ENCODE measurements at regions not wholly inside any gene's neighbourhood (a gene's known extent, or its start where the extent isn't known, plus 50 kb on each side); places are given as distances from the start of the nearest gene placed in this dataset.
"Not testable (repeated sequence)": the region's sequence is repeated elsewhere in the genome, so short reads cannot be mapped to it uniquely, and the experiment has no call there.

DNA sequence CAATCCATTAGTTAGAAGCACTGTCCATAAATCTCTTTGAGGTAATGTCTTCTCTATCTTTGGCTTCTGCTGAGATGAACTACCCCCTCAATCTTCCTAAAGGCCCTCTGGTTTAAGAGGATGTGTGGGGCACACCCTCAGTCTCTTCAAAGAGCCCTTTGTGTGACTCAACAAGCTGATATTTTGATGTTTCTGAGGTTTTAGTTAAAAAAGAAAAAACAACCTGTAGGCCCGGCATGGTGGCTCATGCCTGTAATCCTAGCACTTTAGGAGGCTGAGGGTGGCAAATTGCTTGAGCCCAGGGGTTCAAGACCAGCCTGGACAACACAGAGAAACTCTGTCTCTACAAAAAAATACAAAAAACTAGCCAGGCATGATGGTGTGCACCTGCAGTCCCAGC is 593.5 kb downstream of the TMEM182 start:
- no peak overlapping the region for H3K27ac ChIP-seq (ENCODE audit: low read depth, low read length)
- no peaks in the 10 kb centered on the region for H3K4me1 ChIP-seq (ENCODE audit: control insufficient read depth, insufficient read depth, low read length)
- H3K36me3 ChIP-seq (ENCODE audit: control insufficient read depth, insufficient read depth, low read length) = no peaks in the 10 kb centered on the region
- H3K9ac ChIP-seq (ENCODE audit: low read length) = no peak overlapping the region
- no peaks in the 10 kb centered on the region for H3K27me3 ChIP-seq (ENCODE audit: control insufficient read depth, insufficient read depth, low read length)
- H3K4me3 ChIP-seq (ENCODE audit: low read length) = no peak overlapping the region

DNA sequence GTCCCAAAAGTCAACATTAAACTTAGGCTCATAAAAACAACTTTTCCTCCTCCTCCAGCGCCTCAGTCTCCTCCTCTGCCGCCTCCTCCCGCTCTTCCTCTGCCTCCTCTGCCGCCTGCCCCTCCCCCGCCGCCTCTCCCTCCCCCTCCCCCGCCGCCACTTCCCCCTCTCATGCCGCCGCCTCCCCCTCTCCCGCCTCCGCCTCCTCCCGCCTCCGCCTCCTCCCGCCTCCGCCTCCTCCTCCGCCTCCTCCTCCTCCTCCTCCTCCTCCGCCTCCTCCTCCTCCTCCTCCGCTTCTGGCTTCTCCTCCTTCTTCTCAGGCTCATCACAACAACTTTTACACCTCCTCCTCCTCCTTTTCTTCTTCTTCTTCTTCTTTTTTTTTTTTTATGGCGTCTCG is 599.9 kb downstream of the TMEM182 start:
- Histone ChIP-seq H3K27ac (ENCODE audit: low read depth, low read length) (no peak overlapping the region), H3K36me3 (ENCODE audit: control insufficient read depth, insufficient read depth, low read length) (no peaks in the 10 kb centered on the region), H3K4me1 (ENCODE audit: control insufficient read depth, insufficient read depth, low read length) (no peaks in the 10 kb centered on the region), H3K9ac (ENCODE audit: low read length) (no peak overlapping the region), H3K27me3 (ENCODE audit: control insufficient read depth, insufficient read depth, low read length) (no peaks in the 10 kb centered on the region), H3K4me3 (ENCODE audit: low read length) (no peak overlapping the region)

DNA sequence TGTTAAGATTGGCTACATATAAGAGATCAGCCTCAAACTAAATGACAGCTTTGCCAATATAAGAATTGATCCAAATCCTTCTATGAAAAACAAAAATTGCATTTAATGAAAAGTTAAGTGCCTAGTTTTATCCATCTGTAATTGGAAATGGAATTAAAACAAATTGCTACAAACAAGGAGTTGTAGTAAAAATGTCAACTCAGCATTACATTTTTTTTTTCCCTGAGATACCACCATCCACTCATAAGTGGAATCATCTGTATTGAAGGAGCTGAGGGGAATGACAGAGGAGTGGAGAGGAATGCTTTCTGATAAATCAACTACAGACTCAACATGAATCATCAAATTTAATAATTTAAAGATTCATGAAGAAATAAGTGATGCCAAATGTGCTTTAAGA is 601.8 kb downstream of the TMEM182 start:
- no peaks in the 10 kb centered on the region for H3K4me1 ChIP-seq (ENCODE audit: control insufficient read depth, insufficient read depth, low read length)
- no peaks in the 10 kb centered on the region for H3K27me3 ChIP-seq (ENCODE audit: control insufficient read depth, insufficient read depth, low read length)
- no peak overlapping the region for H3K27ac ChIP-seq (ENCODE audit: low read depth, low read length)
- H3K9ac ChIP-seq (ENCODE audit: low read length) = no peak overlapping the region
- H3K36me3 ChIP-seq (ENCODE audit: control insufficient read depth, insufficient read depth, low read length) = no peaks in the 10 kb centered on the region
- no peak overlapping the region for H3K4me3 ChIP-seq (ENCODE audit: low read length)

DNA sequence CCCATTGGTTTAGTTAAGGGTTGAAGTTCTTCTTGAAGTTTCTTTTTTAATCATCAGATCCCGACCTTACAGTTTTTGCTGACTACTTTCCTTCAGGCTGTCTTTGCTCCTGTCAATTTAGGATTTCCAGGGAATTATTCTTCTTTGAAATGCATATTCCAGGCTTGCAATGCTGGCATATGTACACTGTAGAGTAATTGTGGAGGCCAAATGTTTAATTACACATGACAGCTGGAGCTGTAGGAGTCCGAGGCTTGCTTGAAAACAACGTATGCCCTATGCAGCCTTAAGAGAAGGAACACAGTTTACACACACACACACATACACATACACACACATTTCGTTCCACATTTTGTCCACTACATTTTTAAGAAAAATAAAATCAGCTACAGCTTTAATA is 602.3 kb downstream of the TMEM182 start:
- no peaks in the 10 kb centered on the region for H3K4me1 ChIP-seq (ENCODE audit: control insufficient read depth, insufficient read depth, low read length)
- H3K9ac ChIP-seq (ENCODE audit: low read length) = no peak overlapping the region
- H3K36me3 ChIP-seq (ENCODE audit: control insufficient read depth, insufficient read depth, low read length) = no peaks in the 10 kb centered on the region
- no peak overlapping the region for H3K4me3 ChIP-seq (ENCODE audit: low read length)
- no peak overlapping the region for H3K27ac ChIP-seq (ENCODE audit: low read depth, low read length)
- no peaks in the 10 kb centered on the region for H3K27me3 ChIP-seq (ENCODE audit: control insufficient read depth, insufficient read depth, low read length)

DNA sequence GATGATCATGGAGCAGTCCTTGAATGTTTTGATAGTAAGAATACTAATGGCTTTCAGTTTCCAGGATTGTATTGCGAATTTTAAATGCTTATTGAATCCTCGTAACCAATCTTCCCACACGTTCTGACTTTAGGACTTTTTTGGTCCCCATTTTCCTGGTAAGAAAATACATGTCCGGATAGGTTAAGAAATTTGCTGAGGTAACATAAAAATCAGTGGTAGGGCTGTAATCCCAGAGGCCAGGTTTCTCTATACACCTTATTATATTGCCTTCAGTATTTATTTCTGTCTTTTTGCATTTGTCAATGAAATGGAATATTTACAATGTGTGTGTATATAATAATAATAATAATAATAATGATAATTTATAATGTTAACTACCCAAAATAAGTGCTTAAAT is 603.2 kb downstream of the TMEM182 start:
- Histone ChIP-seq H3K36me3 (ENCODE audit: control insufficient read depth, insufficient read depth, low read length) (no peaks in the 10 kb centered on the region), H3K27me3 (ENCODE audit: control insufficient read depth, insufficient read depth, low read length) (no peaks in the 10 kb centered on the region), H3K4me3 (ENCODE audit: low read length) (no peak overlapping the region), H3K4me1 (ENCODE audit: control insufficient read depth, insufficient read depth, low read length) (no peaks in the 10 kb centered on the region), H3K9ac (ENCODE audit: low read length) (no peak overlapping the region), H3K27ac (ENCODE audit: low read depth, low read length) (no peak overlapping the region)

DNA sequence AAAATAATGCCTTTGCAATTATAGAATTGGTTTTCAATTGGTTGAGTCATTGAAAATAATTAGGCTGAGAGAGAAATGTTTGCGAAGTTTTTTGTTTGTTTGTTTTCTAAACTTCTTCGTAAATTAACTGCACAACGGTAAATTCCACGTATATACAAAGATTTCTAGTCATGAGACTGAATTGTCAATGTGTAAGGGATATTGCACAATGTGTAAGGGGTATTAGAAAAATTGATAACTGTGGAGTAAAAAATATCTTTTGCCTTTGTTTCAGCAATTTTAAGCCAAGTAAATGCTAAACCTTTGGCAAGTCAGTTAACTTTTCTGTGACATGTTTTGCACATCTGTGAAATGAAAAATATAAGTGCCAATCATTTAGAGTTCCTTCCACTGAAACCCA is 606.0 kb downstream of the TMEM182 start:
- H3K27ac ChIP-seq (ENCODE audit: low read depth, low read length) = no peak overlapping the region
- H3K9ac ChIP-seq (ENCODE audit: low read length) = no peak overlapping the region
- H3K4me1 ChIP-seq (ENCODE audit: control insufficient read depth, insufficient read depth, low read length) = no peaks in the 10 kb centered on the region
- no peak overlapping the region for H3K4me3 ChIP-seq (ENCODE audit: low read length)
- no peaks in the 10 kb centered on the region for H3K27me3 ChIP-seq (ENCODE audit: control insufficient read depth, insufficient read depth, low read length)
- no peaks in the 10 kb centered on the region for H3K36me3 ChIP-seq (ENCODE audit: control insufficient read depth, insufficient read depth, low read length)

DNA sequence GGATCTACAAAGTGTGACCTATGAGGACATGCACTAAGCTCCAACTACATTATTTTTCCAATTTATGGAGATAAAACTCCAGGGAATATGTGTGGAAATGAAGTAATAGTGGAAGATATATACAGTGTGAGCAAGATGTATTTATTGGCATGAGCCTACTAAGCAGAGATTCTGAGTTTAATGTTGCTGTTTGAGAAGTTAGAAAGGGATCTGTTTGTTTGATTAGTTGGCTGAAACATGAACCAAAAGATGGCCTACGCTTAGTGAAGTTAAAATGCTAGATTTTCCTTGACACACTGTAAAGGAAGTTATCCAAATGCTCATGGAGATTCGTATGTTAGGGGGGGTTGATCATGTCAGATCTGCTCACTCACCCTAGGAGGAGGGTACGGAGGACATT is 621.7 kb downstream of the TMEM182 start:
- no peaks in the 10 kb centered on the region for H3K4me1 ChIP-seq (ENCODE audit: control insufficient read depth, insufficient read depth, low read length)
- H3K27ac ChIP-seq (ENCODE audit: low read depth, low read length) = no peak overlapping the region

DNA sequence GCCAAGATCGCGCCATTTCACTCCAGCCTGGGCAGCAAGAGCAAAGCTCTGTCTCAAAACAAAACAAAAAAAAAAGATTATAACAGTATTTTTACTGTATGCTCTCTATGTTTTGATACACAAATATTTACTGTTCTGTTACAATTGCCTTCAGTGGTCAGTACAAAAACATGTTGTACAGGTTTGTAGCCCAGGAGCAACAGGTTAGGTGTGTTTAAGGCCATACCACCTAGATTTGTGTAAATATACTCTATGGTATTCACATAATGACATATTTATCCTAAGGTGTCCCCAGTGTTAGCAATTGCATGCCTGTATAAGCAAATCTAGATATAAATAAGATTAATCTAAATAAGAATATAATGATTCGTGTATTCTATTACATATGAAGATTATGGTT is 625.0 kb downstream of the TMEM182 start:
- Histone ChIP-seq H3K4me1 (ENCODE audit: control insufficient read depth, insufficient read depth, low read length) (no peaks in the 10 kb centered on the region), H3K27ac (ENCODE audit: low read depth, low read length) (no peak overlapping the region), H3K36me3 (ENCODE audit: control insufficient read depth, insufficient read depth, low read length) (no peaks in the 10 kb centered on the region), H3K9ac (ENCODE audit: low read length) (no peak overlapping the region), H3K4me3 (ENCODE audit: low read length) (no peak overlapping the region), H3K27me3 (ENCODE audit: control insufficient read depth, insufficient read depth, low read length) (no peaks in the 10 kb centered on the region)

More for the DNA sequence above, 621.7 kb downstream of the TMEM182 start:
- Histone ChIP-seq H3K9ac (ENCODE audit: low read length) (no peak overlapping the region), H3K36me3 (ENCODE audit: control insufficient read depth, insufficient read depth, low read length) (no peaks in the 10 kb centered on the region), H3K4me3 (ENCODE audit: low read length) (no peak overlapping the region), H3K27me3 (ENCODE audit: control insufficient read depth, insufficient read depth, low read length) (no peaks in the 10 kb centered on the region)

DNA sequence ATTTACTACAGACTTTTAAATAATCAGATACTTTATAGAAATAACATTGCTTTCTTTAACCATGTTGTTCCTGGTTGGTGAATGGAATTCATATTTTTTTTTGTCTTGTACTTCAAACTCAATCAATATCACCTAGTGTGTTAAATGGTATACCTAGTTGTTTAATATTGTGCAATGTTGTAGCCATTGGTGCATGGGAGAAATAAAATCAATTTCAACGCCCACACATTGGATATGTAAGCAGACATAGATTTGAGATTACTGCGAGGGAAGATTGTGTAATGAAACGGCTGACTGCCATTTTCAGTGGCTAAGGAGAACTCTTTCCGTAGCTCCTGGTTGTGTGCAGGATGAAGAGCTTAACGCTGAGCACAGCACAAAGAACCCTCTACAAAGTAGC is 626.1 kb downstream of the TMEM182 start:
- H3K27me3 ChIP-seq (ENCODE audit: control insufficient read depth, insufficient read depth, low read length) = no peaks in the 10 kb centered on the region
- H3K4me1 ChIP-seq (ENCODE audit: control insufficient read depth, insufficient read depth, low read length) = no peaks in the 10 kb centered on the region
- H3K36me3 ChIP-seq (ENCODE audit: control insufficient read depth, insufficient read depth, low read length) = no peaks in the 10 kb centered on the region
- no peak overlapping the region for H3K27ac ChIP-seq (ENCODE audit: low read depth, low read length)
- H3K9ac ChIP-seq (ENCODE audit: low read length) = no peak overlapping the region
- H3K4me3 ChIP-seq (ENCODE audit: low read length) = no peak overlapping the region

DNA sequence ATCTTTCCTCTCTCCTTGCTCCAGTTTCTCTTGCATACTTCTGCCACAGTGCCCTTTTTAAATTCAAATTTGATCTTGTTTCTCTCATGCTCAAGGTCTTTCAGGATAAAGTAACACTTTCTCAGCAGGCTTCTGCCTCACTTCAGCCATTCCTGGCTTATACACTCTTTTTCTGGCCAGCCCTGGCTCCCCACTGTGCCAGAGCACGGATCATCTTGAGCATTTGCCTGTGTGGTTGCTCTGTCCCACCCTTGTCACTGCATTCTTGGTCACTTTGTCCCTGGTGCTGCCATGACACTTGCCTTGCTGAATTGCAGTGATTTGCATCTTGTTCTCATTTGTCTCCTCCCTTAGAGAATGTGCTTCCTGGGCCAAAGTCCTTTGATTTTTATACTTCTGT is 634.3 kb downstream of the TMEM182 start:
- no peak overlapping the region for H3K27ac ChIP-seq (ENCODE audit: low read depth, low read length)
- H3K9ac ChIP-seq (ENCODE audit: low read length) = no peak overlapping the region
- H3K27me3 ChIP-seq (ENCODE audit: control insufficient read depth, insufficient read depth, low read length) = no peaks in the 10 kb centered on the region
- no peak overlapping the region for H3K4me3 ChIP-seq (ENCODE audit: low read length)
- H3K36me3 ChIP-seq (ENCODE audit: control insufficient read depth, insufficient read depth, low read length) = no peaks in the 10 kb centered on the region
- no peaks in the 10 kb centered on the region for H3K4me1 ChIP-seq (ENCODE audit: control insufficient read depth, insufficient read depth, low read length)

DNA sequence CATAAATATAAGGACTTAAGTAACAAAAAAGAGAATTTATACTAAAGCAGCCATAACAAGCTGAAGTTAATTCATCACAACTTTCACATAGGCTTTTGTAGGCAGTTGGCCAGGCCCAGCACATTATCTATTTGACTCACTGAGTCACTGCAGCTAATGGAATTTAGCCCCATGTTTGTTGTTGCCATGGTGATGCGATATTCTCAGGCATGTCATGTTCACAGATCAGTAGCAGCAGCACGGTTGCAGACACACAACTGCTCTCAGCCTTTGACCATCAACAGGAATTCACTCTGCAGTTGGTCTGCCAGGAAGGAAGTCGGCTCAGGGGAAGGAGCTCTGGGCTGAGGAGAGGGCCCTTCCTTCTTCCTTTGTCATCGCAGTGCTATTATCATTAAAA is 639.8 kb downstream of the TMEM182 start:
- H3K4me3 ChIP-seq (ENCODE audit: low read length) = no peak overlapping the region

DNA sequence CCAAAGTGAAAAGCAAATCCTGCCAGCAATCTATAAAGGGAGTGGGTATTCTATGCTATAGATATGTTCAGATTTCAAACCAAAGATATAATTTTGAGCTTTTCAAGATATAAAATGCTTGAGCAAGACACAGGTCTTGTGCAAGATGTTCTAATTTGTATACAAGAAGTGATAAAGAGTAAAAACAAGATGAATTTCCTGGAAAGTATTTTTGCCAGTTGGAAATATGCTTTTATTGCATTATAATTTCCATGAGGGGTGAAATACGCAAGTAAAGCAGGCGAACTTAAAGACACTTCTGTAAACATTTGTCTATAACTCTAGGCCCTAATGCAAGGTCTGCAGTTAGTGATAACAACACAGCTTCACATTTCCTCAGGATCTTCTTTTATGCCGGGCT is 640.5 kb downstream of the TMEM182 start:
- H3K4me1 ChIP-seq (ENCODE audit: control insufficient read depth, insufficient read depth, low read length) = no peaks in the 10 kb centered on the region
- H3K36me3 ChIP-seq (ENCODE audit: control insufficient read depth, insufficient read depth, low read length) = no peaks in the 10 kb centered on the region
- H3K9ac ChIP-seq (ENCODE audit: low read length) = no peak overlapping the region
- no peaks in the 10 kb centered on the region for H3K27me3 ChIP-seq (ENCODE audit: control insufficient read depth, insufficient read depth, low read length)
- H3K4me3 ChIP-seq (ENCODE audit: low read length) = no peak overlapping the region
- H3K27ac ChIP-seq (ENCODE audit: low read depth, low read length) = no peak overlapping the region

More for the DNA sequence above, 639.8 kb downstream of the TMEM182 start:
- no peak overlapping the region for H3K9ac ChIP-seq (ENCODE audit: low read length)
- no peak overlapping the region for H3K27ac ChIP-seq (ENCODE audit: low read depth, low read length)
- no peaks in the 10 kb centered on the region for H3K4me1 ChIP-seq (ENCODE audit: control insufficient read depth, insufficient read depth, low read length)
- H3K36me3 ChIP-seq (ENCODE audit: control insufficient read depth, insufficient read depth, low read length) = no peaks in the 10 kb centered on the region
- H3K27me3 ChIP-seq (ENCODE audit: control insufficient read depth, insufficient read depth, low read length) = no peaks in the 10 kb centered on the region

DNA sequence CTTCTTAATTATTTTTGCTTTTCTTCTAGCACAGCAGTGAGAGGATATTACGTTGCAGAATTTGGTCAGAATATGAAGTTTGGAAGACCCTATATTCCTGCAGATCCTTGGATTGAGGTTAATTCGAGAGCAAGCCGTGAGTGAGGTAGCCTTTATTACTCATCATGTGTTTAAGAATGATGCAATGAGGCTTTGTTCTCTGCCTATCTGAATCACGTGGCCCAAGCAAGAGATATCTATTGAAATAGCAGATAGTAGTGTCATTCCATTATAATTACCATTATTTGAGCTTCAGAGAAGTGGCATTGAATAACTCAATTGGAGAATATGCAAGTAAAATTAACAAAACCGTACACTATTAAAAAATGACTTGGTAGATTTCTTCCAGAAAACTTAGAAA is 641.1 kb downstream of the TMEM182 start:
- no peak overlapping the region for H3K27ac ChIP-seq (ENCODE audit: low read depth, low read length)
- no peak overlapping the region for H3K4me3 ChIP-seq (ENCODE audit: low read length)
- no peaks in the 10 kb centered on the region for H3K27me3 ChIP-seq (ENCODE audit: control insufficient read depth, insufficient read depth, low read length)
- no peaks in the 10 kb centered on the region for H3K4me1 ChIP-seq (ENCODE audit: control insufficient read depth, insufficient read depth, low read length)
- no peaks in the 10 kb centered on the region for H3K36me3 ChIP-seq (ENCODE audit: control insufficient read depth, insufficient read depth, low read length)
- no peak overlapping the region for H3K9ac ChIP-seq (ENCODE audit: low read length)

DNA sequence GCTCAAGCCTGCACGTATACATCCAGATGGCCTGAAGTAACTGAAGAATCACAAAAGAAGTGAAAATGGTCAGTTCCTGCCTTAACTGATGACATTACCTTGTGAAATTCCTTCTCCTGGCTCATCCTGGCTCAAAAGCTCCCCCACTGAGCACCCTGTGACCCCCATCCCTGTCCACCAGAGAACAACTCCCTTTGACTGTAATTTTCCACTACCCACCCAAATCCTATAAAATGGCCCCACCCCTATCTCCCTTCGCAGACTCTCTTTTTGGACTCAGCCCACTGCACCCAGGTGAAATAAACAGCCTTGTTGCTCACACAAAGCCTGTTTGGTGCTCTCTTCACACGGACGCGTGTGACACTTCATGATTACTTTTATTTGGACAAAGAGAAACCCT is 641.6 kb downstream of the TMEM182 start:
- not testable (repeated sequence) for H3K27ac ChIP-seq (ENCODE audit: low read depth, low read length); H3K4me1 ChIP-seq (ENCODE audit: control insufficient read depth, insufficient read depth, low read length); H3K9ac ChIP-seq (ENCODE audit: low read length); H3K4me3 ChIP-seq (ENCODE audit: low read length); H3K27me3 ChIP-seq (ENCODE audit: control insufficient read depth, insufficient read depth, low read length); H3K36me3 ChIP-seq (ENCODE audit: control insufficient read depth, insufficient read depth, low read length)
